Uterus (tissue), 3 donors: ENCODE measurements at regions not wholly inside any gene's neighbourhood (a gene's known extent, or its start where the extent isn't known, plus 50 kb on each side); places are given as distances from the start of the nearest gene placed in this dataset.

ENCODE experiments used
- DNase-seq, 2 donors: peaks; one replicate each; pipeline ENCODE4 v3.0.0-alpha.2; 2019 to 2020
- H3K27ac ChIP-seq, 2 donors: fragments of 200-600 bp; sonication (generic); 1 replicate in 1 of 2; 2 replicates in 1 of 2; pipeline ENCODE4 v1.5.1; 2016 to 2018
- H3K27me3 ChIP-seq, 2 donors: fragments of 200-600 bp; sonication (generic); one replicate each; pipeline ENCODE4 v1.5.1; 2018 to 2019; ENCODE audit warnings: control low read depth in 1 of 2
- H3K36me3 ChIP-seq, 2 donors: fragments of 200-600 bp; sonication (generic); one replicate each; pipeline ENCODE4 v1.5.1; 2019; ENCODE audit warnings: control low read depth in 1 of 2
- H3K4me1 ChIP-seq, 2 donors: fragments of 200-600 bp; sonication (generic); one replicate each; pipeline ENCODE4 v1.5.1; 2018 to 2019; ENCODE audit warnings: control low read depth in 1 of 2
- H3K4me3 ChIP-seq, 2 donors: fragments of 200-600 bp; sonication (generic); 1 replicate in 1 of 2; 2 replicates in 1 of 2; pipeline ENCODE4 v1.5.1; 2018 to 2019; ENCODE audit warnings: mild to moderate bottlenecking in 1 of 2
- H3K9me3 ChIP-seq, 2 donors: fragments of 200-600 bp; sonication (generic); one replicate each; pipeline ENCODE4 v1.5.1; 2019; ENCODE audit warnings: control low read depth in 1 of 2
- POLR2A ChIP-seq, 2 donors: fragments of 450-650 bp; IDR thresholded peaks; one replicate each; pipeline ENCODE4 v1.6.1; 2016; ENCODE audit warnings: antibody characterized with exemption in 2 of 2, mild to moderate bottlenecking in 1 of 2, moderate library complexity in 1 of 2
- intact Hi-C: fragments of 100-400 bp; cut with DNase I; formaldehyde crosslinking; loops from one replicate; pipeline ENCODE4 v1.15.1; 2023; ENCODE audit warnings: low total_unique reads
- TF ChIP-seq, protein P1 (sequence below), 4 experiments: fragments of 200-600 bp in 2 of 4; fragments of 450-650 bp in 2 of 4; sonication (generic) in 2 of 4; IDR thresholded peaks; one replicate each; pipeline ENCODE4 v1.5.1; 2016 to 2019; ENCODE audit warnings: antibody characterized with exemption in 4 of 4, mild to moderate bottlenecking in 2 of 4, moderate library complexity in 1 of 4
- donor health status: DM: yes; HTN: yes; CAD: no.

GRCh38 chr12:17810399-17810798, 279.6 kb downstream of the RERGL start:
- no peak overlapping the region for H3K4me3 ChIP-seq
- TF ChIP-seq, protein P1, sequence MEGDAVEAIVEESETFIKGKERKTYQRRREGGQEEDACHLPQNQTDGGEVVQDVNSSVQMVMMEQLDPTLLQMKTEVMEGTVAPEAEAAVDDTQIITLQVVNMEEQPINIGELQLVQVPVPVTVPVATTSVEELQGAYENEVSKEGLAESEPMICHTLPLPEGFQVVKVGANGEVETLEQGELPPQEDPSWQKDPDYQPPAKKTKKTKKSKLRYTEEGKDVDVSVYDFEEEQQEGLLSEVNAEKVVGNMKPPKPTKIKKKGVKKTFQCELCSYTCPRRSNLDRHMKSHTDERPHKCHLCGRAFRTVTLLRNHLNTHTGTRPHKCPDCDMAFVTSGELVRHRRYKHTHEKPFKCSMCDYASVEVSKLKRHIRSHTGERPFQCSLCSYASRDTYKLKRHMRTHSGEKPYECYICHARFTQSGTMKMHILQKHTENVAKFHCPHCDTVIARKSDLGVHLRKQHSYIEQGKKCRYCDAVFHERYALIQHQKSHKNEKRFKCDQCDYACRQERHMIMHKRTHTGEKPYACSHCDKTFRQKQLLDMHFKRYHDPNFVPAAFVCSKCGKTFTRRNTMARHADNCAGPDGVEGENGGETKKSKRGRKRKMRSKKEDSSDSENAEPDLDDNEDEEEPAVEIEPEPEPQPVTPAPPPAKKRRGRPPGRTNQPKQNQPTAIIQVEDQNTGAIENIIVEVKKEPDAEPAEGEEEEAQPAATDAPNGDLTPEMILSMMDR (IDR thresholded peaks at IDR 0.05) = no peak
- TF ChIP-seq POLR2A (IDR thresholded peaks at IDR 0.05) = no peak

DNA sequence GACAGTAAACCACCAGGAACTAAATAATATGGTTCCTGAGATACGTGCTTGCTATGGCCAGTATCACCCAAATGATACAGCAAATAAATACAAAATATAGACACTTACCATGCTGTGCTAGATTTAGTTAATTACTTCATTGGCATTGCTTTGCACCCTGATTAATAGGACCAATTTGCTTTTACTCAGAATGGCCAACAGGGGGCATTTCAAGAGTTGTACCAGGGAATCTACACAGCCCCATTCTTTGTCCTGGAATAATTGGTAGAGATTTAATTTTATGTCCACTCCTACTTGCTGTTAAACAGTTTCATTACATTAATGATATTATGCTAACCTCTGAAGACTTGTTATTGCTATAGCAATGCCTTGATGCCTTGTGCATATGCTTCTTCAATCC, 280.8 kb downstream of the RERGL start:
- Histone ChIP-seq H3K9me3 (no peaks in the 10 kb centered on the region), H3K4me1 (no peaks in the 10 kb centered on the region), H3K4me3 (no peak overlapping the region), H3K27me3 (no peaks in the 10 kb centered on the region), H3K36me3 (no peaks in the 10 kb centered on the region), H3K27ac (no peak overlapping the region)
- no peak for DNase-seq
- TF ChIP-seq, protein P1 (IDR thresholded peaks at IDR 0.05) = no peak
- TF ChIP-seq POLR2A (IDR thresholded peaks at IDR 0.05) = no peak
- intact Hi-C loops = no loop called here

More at GRCh38 chr12:17810399-17810798, 279.6 kb downstream of the RERGL start:
- no peak for DNase-seq
- H3K27ac ChIP-seq = no peak overlapping the region
- intact Hi-C loops = no loop called here
- H3K9me3 ChIP-seq = no peaks in the 10 kb centered on the region
- H3K4me1 ChIP-seq = no peaks in the 10 kb centered on the region
- H3K36me3 ChIP-seq = no peaks in the 10 kb centered on the region
- no peaks in the 10 kb centered on the region for H3K27me3 ChIP-seq

DNA sequence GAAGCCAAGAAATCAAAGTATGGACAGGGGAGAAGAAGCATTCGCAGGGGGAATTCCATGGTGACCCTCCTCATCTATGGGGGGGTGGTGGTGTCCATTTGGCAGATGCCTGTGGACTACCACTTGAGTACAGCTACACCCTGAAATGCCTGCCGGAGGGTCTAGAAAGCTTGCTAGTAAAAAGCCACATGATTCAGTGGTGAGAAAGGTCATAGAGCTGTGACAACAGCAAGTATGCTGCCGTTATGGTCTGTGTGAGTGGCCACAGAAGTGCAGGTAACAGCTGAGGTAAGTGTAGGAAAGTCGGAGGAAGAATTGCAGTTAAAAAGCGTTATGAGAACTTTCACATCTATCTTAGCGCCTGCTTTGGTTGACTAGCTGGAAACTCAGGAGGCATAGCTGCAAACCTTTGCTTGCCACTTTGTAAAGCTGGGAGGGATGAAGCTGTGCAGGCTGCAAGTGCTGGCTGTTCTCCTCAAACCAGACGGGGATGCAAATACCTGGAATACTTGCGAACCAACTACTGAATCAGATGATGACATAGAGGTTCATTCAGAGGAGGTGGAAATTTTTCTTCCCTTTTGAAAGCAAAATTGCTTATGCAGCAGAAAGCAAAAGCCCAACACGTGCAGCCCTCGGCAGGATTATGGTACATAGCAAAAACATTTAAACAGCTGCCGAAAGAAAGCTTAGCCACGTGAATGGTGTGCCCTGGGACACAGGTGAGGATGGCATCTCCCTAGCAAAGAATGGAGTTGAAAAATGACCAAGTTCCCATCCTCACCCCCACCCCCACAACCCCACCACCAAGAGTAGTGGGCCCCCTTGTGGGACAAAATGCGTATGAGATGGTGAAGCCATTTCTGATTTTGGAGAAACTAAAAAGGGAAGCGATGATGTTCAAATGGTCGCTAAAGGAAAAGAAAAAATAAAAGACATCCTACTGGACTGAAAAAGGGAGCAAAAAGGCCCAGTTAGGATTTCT, 287.0 kb downstream of the RERGL start:
- Histone ChIP-seq H3K27me3 (no peaks in the 10 kb centered on the region), H3K4me1 (no peaks in the 10 kb centered on the region), H3K9me3 (no peaks in the 10 kb centered on the region), H3K4me3 (no peak overlapping the region), H3K27ac (no peak overlapping the region), H3K36me3 (no peaks in the 10 kb centered on the region)
- DNase-seq = no peak
- no peak for TF ChIP-seq POLR2A (IDR thresholded peaks at IDR 0.05)
- TF ChIP-seq, protein P1 (IDR thresholded peaks at IDR 0.05) = no peak
- intact Hi-C loops = no loop called here

GRCh38 chr12:17793854-17794253, 296.1 kb downstream of the RERGL start:
- Histone ChIP-seq H3K36me3 (no peaks in the 10 kb centered on the region), H3K9me3 (no peaks in the 10 kb centered on the region), H3K4me3 (no peak overlapping the region), H3K4me1 (no peaks in the 10 kb centered on the region), H3K27ac (no peak overlapping the region), H3K27me3 (no peaks in the 10 kb centered on the region)
- TF ChIP-seq POLR2A (IDR thresholded peaks at IDR 0.05) = no peak
- TF ChIP-seq, protein P1 (IDR thresholded peaks at IDR 0.05) = no peak
- intact Hi-C loops = no loop called here
- no peak for DNase-seq

DNA sequence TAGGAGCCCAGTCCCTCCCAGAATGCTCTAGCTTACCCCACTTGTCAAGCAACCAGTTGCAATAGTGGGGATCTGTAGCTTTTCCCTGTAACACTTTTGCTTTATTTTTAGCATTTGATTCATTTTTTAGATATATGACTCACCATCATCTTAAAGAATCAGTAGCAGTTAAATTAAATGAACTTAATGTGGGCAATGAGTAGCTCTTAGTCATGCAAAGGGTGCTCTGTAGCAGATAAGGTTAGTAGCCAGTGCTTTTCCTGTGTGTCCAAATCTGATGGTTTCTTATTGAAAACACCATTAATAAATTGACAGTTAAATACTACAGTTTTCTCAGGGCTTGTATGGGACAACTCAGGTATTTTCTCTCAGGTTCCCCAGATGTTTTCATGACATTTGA, 311.8 kb downstream of the RERGL start:
- H3K9me3 ChIP-seq = no peaks in the 10 kb centered on the region
- no peak overlapping the region for H3K27ac ChIP-seq
- no peaks in the 10 kb centered on the region for H3K36me3 ChIP-seq
- H3K4me3 ChIP-seq = no peak overlapping the region
- intact Hi-C loops = loop anchor here (5.0 kb wide), 1 partner anchor 84 kb away; no protein-coding TSS in a partner anchor
- no peaks in the 10 kb centered on the region for H3K27me3 ChIP-seq
- no peaks in the 10 kb centered on the region for H3K4me1 ChIP-seq
- no peak for DNase-seq
- TF ChIP-seq, protein P1 (IDR thresholded peaks at IDR 0.05) = no peak
- TF ChIP-seq POLR2A (IDR thresholded peaks at IDR 0.05) = no peak
